SK-N-MC (cell line): ENCODE measurements at regions not wholly inside any gene's neighbourhood (a gene's known extent, or its start where the extent isn't known, plus 50 kb on each side); places are given as distances from the start of the nearest gene placed in this dataset.
"Not testable (repeated sequence)": the region's sequence is repeated elsewhere in the genome, so short reads cannot be mapped to it uniquely, and the experiment has no call there.

Experiments used
- EZH2 ChIP-seq: fragments of 200-600 bp; sonication (generic); IDR thresholded peaks from one replicate; pipeline ENCODE4 v1.6.1; 2017; ENCODE audit warnings: antibody characterized with exemption
- POLR2AphosphoS5 ChIP-seq: IDR thresholded peaks from 2 replicates; pipeline ENCODE4 v1.6.1; 2012; ENCODE audit warnings: mild to moderate bottlenecking, low read depth, low read length, borderline replicate concordance

DNA sequence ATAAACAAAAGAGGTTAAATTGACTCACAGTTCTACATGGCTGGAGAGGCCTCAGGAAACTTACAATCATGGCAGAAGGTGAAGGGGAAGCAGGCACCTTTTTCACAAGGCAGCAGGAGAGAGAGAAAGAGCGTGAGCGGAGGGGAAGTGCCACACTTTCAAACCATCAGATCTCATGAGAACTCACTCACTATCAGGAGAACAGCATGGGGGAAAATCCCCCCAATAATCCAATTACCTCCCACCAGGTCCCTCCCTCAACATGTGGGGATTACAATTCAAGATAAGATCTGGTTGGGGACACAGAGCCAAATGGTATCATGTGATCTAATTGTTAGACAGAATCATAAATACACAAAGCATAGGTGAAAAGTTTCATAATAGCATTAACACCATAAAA lies 69.5 kb upstream of the FOLH1 start:
- not testable (repeated sequence) for TF ChIP-seq POLR2AphosphoS5, EZH2
